SKM-1 treated with dmso at 0.1 percent for 144 hours (cell line): ENCODE measurements at regions not wholly inside any gene's neighbourhood (a gene's known extent, or its start where the extent isn't known, plus 50 kb on each side); places are given as distances from the start of the nearest gene placed in this dataset.

ENCODE experiments used
- DNase-seq: peaks from one replicate; lab custom pipeline; 2025; ENCODE audit not compliant: unreplicated experiment; lab: John Stamatoyannopoulos, UW

DNA sequence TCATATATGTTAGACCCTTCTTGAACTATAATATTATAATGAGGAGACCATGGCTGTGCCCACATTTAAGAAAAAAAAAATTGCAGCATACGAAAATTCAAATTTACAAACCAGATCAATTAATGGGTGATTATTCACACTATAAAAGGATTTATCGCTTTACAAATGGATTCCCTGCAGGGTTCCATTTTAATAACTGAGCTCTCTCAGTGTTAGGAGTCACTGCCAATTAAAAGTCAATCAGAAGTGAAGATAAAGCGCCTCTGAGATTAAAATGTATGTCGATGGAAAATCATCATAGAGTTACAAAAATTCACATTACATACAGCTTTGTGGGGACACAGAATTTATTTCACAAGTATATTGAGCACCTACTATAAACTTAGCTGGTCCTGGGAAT is 66.6 kb upstream of the SMARCA2 start:
- no peak for DNase-seq

DNA sequence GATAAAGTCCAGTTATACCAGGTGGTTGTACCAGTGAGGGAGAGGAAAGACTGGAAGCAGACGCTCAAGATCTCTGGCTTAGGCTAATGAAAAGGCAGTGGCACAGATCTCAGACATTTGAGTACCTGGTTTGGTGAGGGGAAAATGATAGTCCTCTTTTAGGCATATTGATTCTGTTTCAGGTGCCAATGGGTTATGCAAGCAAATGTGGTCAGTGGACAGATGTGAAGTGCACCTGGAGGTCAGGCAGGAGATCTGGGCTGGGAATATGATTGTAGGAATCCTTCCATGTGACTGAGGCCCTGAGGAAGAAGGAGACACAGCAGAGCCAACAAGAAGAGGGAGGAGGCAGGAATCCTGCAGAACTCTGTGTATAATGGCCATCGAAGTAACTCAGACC is 63.7 kb upstream of the SMARCA2 start:
- no peak for DNase-seq

DNA sequence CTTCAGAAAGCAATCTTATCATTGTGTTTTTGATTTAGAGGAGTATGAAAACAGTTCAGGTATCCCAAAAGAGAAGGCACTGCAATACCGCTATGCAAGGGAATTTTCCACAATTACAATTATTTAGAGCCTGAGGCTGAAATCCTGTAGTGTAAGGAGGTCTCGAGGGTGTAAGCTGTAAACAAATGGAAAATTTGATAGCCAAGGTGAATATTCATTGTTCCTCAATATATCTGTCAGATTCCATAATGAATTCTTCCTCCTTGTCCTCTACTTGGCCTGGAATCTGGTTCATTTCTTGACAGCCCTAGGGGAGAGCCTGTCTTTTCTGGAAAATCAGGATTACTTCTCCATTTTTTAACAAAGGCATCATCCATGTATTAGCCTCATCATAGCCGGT is 63.1 kb upstream of the SMARCA2 start:
- DNase-seq = no peak

DNA sequence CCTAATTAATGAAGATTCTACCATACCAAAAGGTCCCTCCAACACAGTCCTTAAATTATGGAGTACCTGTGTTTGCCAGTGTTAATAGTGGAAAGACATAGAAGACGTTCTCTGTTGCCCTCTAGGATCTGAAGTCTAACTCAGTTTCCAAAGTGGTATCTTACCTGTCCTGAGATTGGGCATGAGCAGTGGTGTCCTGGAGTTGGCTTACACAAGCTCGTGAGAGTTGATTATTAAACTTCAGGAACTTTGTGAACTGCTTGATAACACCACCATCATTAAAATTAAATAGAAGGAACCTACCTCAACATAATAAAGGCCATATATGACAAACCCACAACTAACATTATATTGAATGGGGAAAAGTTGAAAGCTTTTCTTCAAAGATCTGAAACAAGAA is 60.9 kb upstream of the SMARCA2 start:
- DNase-seq = no peak

DNA sequence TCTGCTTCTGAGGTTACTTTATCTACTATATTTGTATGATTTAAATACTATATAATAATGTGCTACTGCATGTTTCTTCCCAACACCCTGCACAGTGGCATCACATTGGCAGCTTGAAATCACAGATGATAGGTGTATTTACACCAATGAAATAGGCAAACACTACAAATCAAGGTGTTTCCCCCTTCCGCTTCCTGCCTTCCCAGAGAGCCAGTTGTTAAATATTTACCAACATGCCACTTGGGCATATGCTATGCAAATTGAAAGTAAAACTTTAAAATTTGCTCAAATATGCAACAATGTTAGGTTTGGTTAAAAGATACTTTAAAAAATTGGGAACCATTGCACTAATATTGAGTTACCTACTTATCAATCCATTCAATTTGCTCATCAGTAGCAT is 58.2 kb upstream of the SMARCA2 start:
- DNase-seq = no peak

DNA sequence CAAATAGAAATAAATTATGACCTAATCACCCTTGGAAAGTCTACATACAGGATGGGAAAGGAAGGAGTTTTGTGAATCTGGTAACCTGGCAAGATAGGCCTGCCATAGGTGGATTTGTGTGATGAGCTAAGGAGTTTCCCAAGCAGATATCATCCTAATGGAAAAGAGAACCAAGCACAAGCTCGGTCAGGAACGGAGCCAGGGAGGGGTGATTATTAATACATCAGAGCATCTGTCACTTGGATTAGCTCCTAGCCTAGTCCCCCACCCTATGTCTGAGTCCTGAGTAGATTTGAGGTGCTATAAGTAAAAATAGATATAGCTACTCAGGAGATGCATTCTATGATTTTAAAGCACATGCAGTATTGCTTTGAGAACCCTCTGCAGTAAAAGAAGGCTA is 57.3 kb upstream of the SMARCA2 start:
- DNase-seq = no peak

DNA sequence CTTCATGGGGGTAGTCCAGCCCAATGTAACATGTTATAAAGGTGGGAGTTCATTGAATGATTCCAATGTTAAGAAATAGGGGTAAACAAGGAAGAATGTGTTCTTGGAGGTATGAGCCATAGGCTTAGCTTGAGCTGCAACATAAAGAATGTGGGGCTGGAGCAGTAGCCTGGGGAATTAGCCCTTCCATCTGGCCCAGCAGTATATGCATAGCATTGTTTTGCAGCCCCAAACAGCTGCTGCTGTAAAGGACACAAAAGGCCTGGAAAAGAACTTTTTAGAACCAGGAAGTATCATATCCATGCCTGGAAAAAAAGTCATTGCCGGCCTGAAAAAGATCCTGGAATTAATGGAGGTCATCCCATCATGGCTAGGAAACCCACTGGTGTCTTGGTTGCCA is 55.8 kb upstream of the SMARCA2 start:
- no peak for DNase-seq

DNA sequence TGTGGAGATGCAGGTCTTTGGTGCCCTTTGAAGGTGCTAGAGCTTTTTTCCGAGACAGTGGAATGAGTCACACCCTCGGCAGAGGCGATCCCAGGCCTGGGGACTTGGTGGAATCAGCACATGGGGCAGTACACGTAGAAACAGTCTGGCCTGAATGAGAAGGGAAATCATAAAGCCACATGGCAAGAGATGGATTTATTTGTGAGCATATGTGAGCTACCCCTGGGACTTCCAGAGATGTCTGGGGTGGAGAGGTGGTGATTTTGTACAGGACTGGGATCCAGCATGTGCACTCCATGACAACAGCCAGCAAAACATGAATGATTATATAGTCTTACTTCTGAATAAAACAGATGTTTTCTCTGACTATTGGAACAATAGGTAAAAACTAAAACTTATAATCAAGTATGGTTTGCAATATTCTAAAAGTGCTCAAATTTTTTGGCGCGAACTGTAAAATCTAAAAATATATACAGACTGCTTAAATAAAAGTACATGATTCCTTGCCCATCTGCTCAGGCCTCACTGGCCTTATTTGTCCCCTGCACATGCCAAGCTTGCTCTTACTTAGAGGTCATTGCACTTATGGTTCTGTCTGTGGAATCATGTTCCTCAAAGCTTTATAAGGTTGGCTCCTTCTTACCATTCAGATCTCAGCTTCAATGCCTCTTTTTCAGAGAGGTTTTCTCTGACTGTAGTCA is 54.7 kb upstream of the SMARCA2 start:
- no peak for DNase-seq

DNA sequence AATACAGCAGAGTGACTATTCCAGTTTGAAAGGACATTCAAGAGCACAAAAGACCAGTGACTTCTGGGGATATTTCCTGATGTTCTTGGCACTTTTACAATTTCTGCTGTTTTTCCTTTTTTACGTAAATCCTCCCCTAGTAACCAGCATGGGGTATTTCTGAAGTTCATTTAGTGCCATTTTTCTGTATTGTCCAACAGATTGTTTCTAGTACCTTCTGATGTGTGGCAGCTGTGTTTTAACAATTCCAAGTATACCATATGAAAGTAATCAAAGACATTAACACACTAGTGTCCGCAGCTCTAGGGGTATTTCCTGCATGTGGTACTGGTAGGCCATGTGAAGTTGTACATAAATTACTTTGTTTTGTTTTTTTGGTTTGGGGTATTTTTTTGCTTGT is 53.0 kb upstream of the SMARCA2 start:
- DNase-seq = no peak

DNA sequence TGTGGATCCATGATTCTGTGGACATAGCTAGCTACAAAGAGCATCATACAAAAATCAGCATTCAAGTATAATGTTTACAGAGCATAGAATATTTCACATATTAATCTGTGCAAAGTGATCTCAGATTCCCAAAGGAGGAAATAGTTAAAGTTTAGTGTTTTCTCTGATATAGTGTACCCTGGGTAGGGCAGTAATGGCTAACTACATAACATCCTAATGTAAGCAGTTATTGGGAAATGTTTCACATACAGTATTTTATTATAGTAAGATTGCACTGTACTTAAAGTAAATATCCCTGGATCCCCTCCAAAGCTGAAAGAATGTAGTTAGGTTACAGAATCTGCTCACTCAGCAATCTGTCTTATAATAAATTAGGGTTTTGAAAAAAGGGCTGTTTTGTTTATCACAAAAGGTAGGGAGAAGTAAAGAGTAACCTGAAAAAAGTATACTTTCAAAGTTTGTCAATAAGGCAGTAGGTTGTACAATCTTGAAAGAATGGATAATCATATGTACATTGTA is 52.5 kb upstream of the SMARCA2 start:
- no peak for DNase-seq

DNA sequence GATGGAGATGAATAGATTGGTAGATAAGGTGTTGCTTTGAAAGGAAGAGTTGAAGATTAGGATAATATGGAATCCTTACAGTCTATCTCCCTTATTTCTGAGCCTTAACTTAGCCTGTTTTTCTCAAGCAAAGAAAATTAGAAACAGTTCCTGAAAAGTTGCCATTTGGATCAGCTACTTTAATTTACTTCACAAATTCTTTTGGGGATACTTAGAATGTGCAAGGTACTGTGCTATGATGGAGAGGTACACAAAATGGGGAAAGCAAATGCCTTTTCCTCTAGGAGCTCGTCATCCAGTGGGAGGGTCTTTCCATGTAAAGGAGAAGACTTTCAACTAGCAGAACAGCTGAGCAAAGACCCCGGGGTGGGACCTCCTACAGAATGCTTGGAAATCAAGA is 51.1 kb upstream of the SMARCA2 start:
- DNase-seq = no peak
